HepG2 (cell line): ENCODE measurements at regions not wholly inside any gene's neighbourhood (a gene's known extent, or its start where the extent isn't known, plus 50 kb on each side); places are given as distances from the start of the nearest gene placed in this dataset.

Experiments
- GLI4 ChIP-seq: sonication (generic); formaldehyde crosslinking; IDR thresholded peaks from 2 replicates; pipeline ENCODE4 v1.5.1; 2020; ENCODE audit warnings: missing genetic modification reagents, mild to moderate bottlenecking, moderate library complexity, borderline replicate concordance
- KDM5A ChIP-seq: fragments of 200-600 bp; sonication (generic); IDR thresholded peaks from 2 replicates; pipeline ENCODE4 v1.7.0; 2018; ENCODE audit warnings: antibody characterized with exemption, mild to moderate bottlenecking, low read length, borderline replicate concordance
- NR2C2 ChIP-seq: sonication (generic); formaldehyde crosslinking; IDR thresholded peaks from 2 replicates; pipeline ENCODE4 v1.4.0; 2020; ENCODE audit warnings: missing genetic modification reagents, mild to moderate bottlenecking, moderate library complexity, borderline replicate concordance
- RNF2 ChIP-seq: fragments of 450-650 bp; conservative IDR thresholded peaks from 2 replicates; pipeline ENCODE4 v1.6.1; 2016; ENCODE audit warnings: low read depth
- U2AF2 ChIP-seq: fragments of 200-400 bp; formaldehyde crosslinking; IDR thresholded peaks from 2 replicates; pipeline ENCODE4 v1.6.1; 2017; ENCODE audit warnings: low read depth, mild to moderate bottlenecking, low read length
- ZFX ChIP-seq: sonication (generic); formaldehyde crosslinking; IDR thresholded peaks from 2 replicates; pipeline ENCODE4 v1.4.0; 2020; ENCODE audit warnings: mild to moderate bottlenecking, low read depth, missing genetic modification reagents, moderate library complexity
- ZNF230 ChIP-seq: sonication (generic); formaldehyde crosslinking; IDR thresholded peaks from 2 replicates; pipeline ENCODE4 v1.4.0; 2020; ENCODE audit warnings: mild to moderate bottlenecking, missing genetic modification reagents
- ZNF24 ChIP-seq: fragments of 450-650 bp; IDR thresholded peaks from 2 replicates; pipeline ENCODE4 v1.6.1; 2017; ENCODE audit warnings: antibody characterized with exemption, mild to moderate bottlenecking
- ZNF326 ChIP-seq: sonication (generic); formaldehyde crosslinking; IDR thresholded peaks from 2 replicates; pipeline ENCODE4 v1.4.0; 2020; ENCODE audit warnings: missing genetic modification reagents, borderline replicate concordance
- TF ChIP-seq, protein P1 (sequence below): sonication (generic); formaldehyde crosslinking; IDR thresholded peaks from 2 replicates; pipeline ENCODE4 v1.5.0; 2020; ENCODE audit warnings: mild to moderate bottlenecking, missing genetic modification reagents, moderate library complexity
- TF ChIP-seq, protein P2 (sequence below), 2 experiments: sonication (generic) in 1 of 2; formaldehyde crosslinking in 1 of 2; IDR thresholded peaks; 2 replicates each; pipeline versions ENCODE4 v1.4.0 to v1.6.1; 2018 to 2020; ENCODE audit warnings: missing genetic modification reagents in 2 of 2, borderline replicate concordance in 1 of 2, low read depth in 1 of 2, mild to moderate bottlenecking in 1 of 2, missing biosample characterization in 1 of 2
- TF ChIP-seq, protein P3 (sequence below): sonication (generic); formaldehyde crosslinking; IDR thresholded peaks from 2 replicates; pipeline ENCODE4 v1.4.0; 2020; ENCODE audit warnings: missing genetic modification reagents

DNA sequence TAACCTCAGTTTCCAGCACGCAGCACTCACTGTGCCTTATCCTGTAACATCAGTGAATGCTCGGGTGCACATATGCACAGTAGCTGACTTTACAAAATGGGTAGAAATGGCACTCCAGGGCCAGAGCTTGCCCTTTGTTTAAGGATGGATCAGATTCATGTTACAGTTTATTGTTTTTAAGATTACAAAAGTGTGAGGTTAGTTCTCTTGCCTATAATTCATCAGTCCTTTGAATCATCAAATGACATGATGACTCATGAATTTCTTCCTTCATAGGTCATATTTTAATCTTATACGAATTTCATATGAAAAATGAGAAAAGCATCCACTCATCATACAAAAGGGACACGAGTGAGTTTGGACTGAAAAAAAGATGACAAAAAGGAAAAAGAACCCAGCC, 545.3 kb downstream of the GBE1 start:
- TF ChIP-seq KDM5A (no peak), NR2C2 (CRISPR knock-in tag) (no peak), U2AF2 (no peak), GLI4 (CRISPR knock-in tag) (no peak), ZNF326 (CRISPR knock-in tag) (no peak), ZFX (no peak), RNF2 (no peak), ZNF230 (no peak), ZNF24 (no peak)
- TF ChIP-seq, protein P1, sequence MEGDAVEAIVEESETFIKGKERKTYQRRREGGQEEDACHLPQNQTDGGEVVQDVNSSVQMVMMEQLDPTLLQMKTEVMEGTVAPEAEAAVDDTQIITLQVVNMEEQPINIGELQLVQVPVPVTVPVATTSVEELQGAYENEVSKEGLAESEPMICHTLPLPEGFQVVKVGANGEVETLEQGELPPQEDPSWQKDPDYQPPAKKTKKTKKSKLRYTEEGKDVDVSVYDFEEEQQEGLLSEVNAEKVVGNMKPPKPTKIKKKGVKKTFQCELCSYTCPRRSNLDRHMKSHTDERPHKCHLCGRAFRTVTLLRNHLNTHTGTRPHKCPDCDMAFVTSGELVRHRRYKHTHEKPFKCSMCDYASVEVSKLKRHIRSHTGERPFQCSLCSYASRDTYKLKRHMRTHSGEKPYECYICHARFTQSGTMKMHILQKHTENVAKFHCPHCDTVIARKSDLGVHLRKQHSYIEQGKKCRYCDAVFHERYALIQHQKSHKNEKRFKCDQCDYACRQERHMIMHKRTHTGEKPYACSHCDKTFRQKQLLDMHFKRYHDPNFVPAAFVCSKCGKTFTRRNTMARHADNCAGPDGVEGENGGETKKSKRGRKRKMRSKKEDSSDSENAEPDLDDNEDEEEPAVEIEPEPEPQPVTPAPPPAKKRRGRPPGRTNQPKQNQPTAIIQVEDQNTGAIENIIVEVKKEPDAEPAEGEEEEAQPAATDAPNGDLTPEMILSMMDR = no peak
- TF ChIP-seq, protein P2, sequence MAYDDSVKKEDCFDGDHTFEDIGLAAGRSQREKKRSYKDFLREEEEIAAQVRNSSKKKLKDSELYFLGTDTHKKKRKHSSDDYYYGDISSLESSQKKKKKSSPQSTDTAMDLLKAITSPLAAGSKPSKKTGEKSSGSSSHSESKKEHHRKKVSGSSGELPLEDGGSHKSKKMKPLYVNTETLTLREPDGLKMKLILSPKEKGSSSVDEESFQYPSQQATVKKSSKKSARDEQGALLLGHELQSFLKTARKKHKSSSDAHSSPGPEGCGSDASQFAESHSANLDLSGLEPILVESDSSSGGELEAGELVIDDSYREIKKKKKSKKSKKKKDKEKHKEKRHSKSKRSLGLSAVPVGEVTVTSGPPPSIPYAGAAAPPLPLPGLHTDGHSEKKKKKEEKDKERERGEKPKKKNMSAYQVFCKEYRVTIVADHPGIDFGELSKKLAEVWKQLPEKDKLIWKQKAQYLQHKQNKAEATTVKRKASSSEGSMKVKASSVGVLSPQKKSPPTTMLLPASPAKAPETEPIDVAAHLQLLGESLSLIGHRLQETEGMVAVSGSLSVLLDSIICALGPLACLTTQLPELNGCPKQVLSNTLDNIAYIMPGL (CRISPR knock-in tag; IDR thresholded peaks at IDR 0.05; ENCODE audit: borderline replicate concordance in 1 of 2, low read depth in 1 of 2) = no peak
- TF ChIP-seq, protein P3, sequence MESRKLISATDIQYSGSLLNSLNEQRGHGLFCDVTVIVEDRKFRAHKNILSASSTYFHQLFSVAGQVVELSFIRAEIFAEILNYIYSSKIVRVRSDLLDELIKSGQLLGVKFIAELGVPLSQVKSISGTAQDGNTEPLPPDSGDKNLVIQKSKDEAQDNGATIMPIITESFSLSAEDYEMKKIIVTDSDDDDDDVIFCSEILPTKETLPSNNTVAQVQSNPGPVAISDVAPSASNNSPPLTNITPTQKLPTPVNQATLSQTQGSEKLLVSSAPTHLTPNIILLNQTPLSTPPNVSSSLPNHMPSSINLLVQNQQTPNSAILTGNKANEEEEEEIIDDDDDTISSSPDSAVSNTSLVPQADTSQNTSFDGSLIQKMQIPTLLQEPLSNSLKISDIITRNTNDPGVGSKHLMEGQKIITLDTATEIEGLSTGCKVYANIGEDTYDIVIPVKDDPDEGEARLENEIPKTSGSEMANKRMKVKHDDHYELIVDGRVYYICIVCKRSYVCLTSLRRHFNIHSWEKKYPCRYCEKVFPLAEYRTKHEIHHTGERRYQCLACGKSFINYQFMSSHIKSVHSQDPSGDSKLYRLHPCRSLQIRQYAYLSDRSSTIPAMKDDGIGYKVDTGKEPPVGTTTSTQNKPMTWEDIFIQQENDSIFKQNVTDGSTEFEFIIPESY (CRISPR knock-in tag) = no peak
